ENCODE measurements at regions not wholly inside any gene's neighbourhood (a gene's known extent, or its start where the extent isn't known, plus 50 kb on each side); places are given as distances from the start of the nearest gene placed in this dataset.

DNA sequence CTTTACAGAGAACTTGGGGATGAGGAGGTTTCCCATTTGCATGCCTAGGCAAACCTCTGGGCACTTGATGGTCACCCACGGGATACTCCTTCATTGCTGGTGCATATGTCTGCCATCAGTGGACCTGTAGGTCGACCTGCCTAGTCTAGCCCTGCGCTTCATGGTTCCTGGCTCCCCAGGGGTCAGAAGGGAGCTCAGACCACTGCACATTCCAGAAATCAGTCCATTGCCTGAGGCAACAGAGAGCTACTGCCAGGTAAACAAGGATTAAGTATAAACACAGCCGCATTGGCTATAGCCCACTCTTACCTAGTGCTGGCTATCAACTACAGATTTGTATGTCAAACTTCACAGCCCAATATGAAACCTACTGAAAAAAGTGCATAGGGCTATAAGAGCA is 476.4 kb downstream of the SOX5 start:
- Histone ChIP-seq H3K27ac (ENCODE audit: low read length) (no peak overlapping the region), H3K36me3 (ENCODE audit: control insufficient read depth in 2 of 2, extremely low read depth in 1 of 2, insufficient read depth in 1 of 2, low read length in 1 of 2) (no peaks in the 10 kb centered on the region), H3K9me3 (no peaks in the 10 kb centered on the region), H3K4me3 (ENCODE audit: control insufficient read depth in 1 of 2, extremely low read depth in 1 of 2, low read length in 1 of 2) (no peak overlapping the region), H3K27me3 (replicated peaks in 1 of 2; ENCODE audit: control insufficient read depth in 2 of 2, extremely low read depth in 1 of 2, insufficient read depth in 2 of 2, low read length in 1 of 2) (no peaks in the 10 kb centered on the region), H3K4me1 (ENCODE audit: control insufficient read depth in 1 of 2, extremely low read depth in 1 of 2, insufficient read depth in 2 of 2, low read length in 2 of 2) (no peaks in the 10 kb centered on the region)
- H3K36me3 Mint-ChIP-seq = no peaks in the 10 kb centered on the region
- ChIA-PET POLR2A (interaction anchor here in 1 of 2 donors (0.7 kb wide), 1 partner anchor 51 kb away, joined by 4 read pairs; no protein-coding TSS in a partner anchor), CTCF (interaction anchor here in 1 of 2 donors (0.6 kb wide), 1 partner anchor 13 kb away, joined by 3 read pairs; no protein-coding TSS in a partner anchor)
- peaks cover 22 to 38% (median 25%) of the 10 kb centered on the region in 3 donors for H3K9me3 Mint-ChIP-seq
- WGBS (ENCODE audit: insufficient coverage) = 75% methylated on average over 4 of the region's 4 CpGs
- no peaks in the 10 kb centered on the region for H3K27me3 Mint-ChIP-seq
- ATAC-seq (replicated peaks in 1 of 4) (no peak), DNase-seq (no peak)
- H3K4me3 Mint-ChIP-seq = no peak overlapping the region
- H3K4me1 Mint-ChIP-seq = no peaks in the 10 kb centered on the region
- no peak overlapping the region for H3K27ac Mint-ChIP-seq

DNA sequence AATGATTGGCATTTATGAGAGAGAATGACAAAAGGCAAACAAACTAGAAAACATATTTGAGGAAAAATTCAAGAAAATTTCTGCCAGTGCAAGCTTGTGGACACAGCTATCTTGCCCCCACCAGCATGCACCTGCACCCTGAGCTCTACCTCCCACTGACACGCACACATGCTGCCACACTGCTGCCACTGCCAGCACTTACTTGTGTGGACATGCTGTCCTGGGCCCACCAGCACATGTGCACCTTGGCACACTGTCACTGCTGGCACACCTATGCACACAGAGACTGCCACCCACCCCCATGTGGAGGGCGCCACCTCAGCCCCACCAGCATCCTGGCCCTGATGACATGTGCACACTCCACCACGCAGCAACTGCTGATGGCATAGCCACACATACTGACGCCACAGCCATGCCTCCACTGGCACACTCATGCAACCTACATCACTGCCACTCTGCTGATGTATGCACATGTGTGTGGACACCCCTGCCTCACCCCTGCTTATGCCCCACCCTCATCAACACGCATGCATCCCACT is 475.0 kb downstream of the SOX5 start:
- no peak overlapping the region for H3K4me3 Mint-ChIP-seq
- no peaks in the 10 kb centered on the region for H3K36me3 Mint-ChIP-seq
- H3K4me1 Mint-ChIP-seq = no peaks in the 10 kb centered on the region
- H3K4me3 ChIP-seq (ENCODE audit: control insufficient read depth in 1 of 2, extremely low read depth in 1 of 2, low read length in 1 of 2) = peak overlapping the region in 1 of 2 donors; percentile 6
- ATAC-seq (replicated peaks in 1 of 4) = no peak
- ChIA-PET CTCF (no interaction called here), POLR2A (interaction anchor here in 1 of 2 donors (0.6 kb wide), 1 partner anchor 65 kb away, joined by 5 read pairs; no protein-coding TSS in a partner anchor)
- 74% methylated on average over 5 of the region's 5 CpGs for WGBS (ENCODE audit: insufficient coverage)
- H3K27me3 Mint-ChIP-seq = no peaks in the 10 kb centered on the region
- no peaks in the 10 kb centered on the region for H3K36me3 ChIP-seq (ENCODE audit: control insufficient read depth in 2 of 2, extremely low read depth in 1 of 2, insufficient read depth in 1 of 2, low read length in 1 of 2)
- no peaks in the 10 kb centered on the region for H3K4me1 ChIP-seq (ENCODE audit: control insufficient read depth in 1 of 2, extremely low read depth in 1 of 2, insufficient read depth in 2 of 2, low read length in 2 of 2)
- H3K9me3 ChIP-seq = no peaks in the 10 kb centered on the region
- no peaks in the 10 kb centered on the region for H3K27me3 ChIP-seq (replicated peaks in 1 of 2; ENCODE audit: control insufficient read depth in 2 of 2, extremely low read depth in 1 of 2, insufficient read depth in 2 of 2, low read length in 1 of 2)
- H3K27ac ChIP-seq (ENCODE audit: low read length) = no peak overlapping the region
- no peak for DNase-seq
- H3K9me3 Mint-ChIP-seq = peaks cover 21 to 38% (median 30%) of the 10 kb centered on the region in 3 donors
- no peak overlapping the region for H3K27ac Mint-ChIP-seq

Data from T-cell (primary cell).